ENCODE measurements at regions not wholly inside any gene's neighbourhood (a gene's known extent, or its start where the extent isn't known, plus 50 kb on each side); places are given as distances from the start of the nearest gene placed in this dataset.

GRCh38 chr10:112886463-112886862 is 63.6 kb upstream of the TCF7L2 start:
- no peaks in the 10 kb centered on the region for H3K36me3 Mint-ChIP-seq (ENCODE audit: insufficient read depth, unreplicated experiment)
- H3K27me3 Mint-ChIP-seq (ENCODE audit: unreplicated experiment), result no peaks in the 10 kb centered on the region
- H3K4me1 Mint-ChIP-seq (ENCODE audit: low read depth, unreplicated experiment), result no peaks in the 10 kb centered on the region
- TF ChIP-seq CTCF (IDR thresholded peaks at IDR 0.05; ENCODE audit: unreplicated experiment), result no peak
- CTCF ChIA-PET, result no interaction called here
- intact Hi-C loops (cut with micrococcal nuclease; ENCODE audit: unreplicated experiment), result no loop called here
- no peak overlapping the region for H3K4me3 Mint-ChIP-seq (ENCODE audit: low read depth, unreplicated experiment)
- H3K9me3 Mint-ChIP-seq (ENCODE audit: low read depth, unreplicated experiment), result no peaks in the 10 kb centered on the region
- BruUV-seq (replicated peaks), result no TSS peak
- no peak overlapping the region for H3K27ac Mint-ChIP-seq (ENCODE audit: unreplicated experiment)
- no peak for DNase-seq

GRCh38 chr10:112887968-112888367 is 62.1 kb upstream of the TCF7L2 start:
- Mint-ChIP-seq H3K36me3 (ENCODE audit: insufficient read depth, unreplicated experiment) (no peaks in the 10 kb centered on the region), H3K27ac (ENCODE audit: unreplicated experiment) (no peak overlapping the region), H3K9me3 (ENCODE audit: low read depth, unreplicated experiment) (peaks cover under 1% of the 10 kb centered on the region), H3K27me3 (ENCODE audit: unreplicated experiment) (no peaks in the 10 kb centered on the region), H3K4me1 (ENCODE audit: low read depth, unreplicated experiment) (no peaks in the 10 kb centered on the region), H3K4me3 (ENCODE audit: low read depth, unreplicated experiment) (no peak overlapping the region)
- BruUV-seq (replicated peaks), result no TSS peak
- TF ChIP-seq CTCF (IDR thresholded peaks at IDR 0.05; ENCODE audit: unreplicated experiment), result no peak
- intact Hi-C loops (cut with micrococcal nuclease; ENCODE audit: unreplicated experiment), result no loop called here
- DNase-seq, result no peak
- CTCF ChIA-PET, result no interaction called here

- CTCF ChIA-PET, result no interaction called here
- no peaks in the 10 kb centered on the region for H3K27me3 Mint-ChIP-seq (ENCODE audit: unreplicated experiment)
- no peak for TF ChIP-seq CTCF (IDR thresholded peaks at IDR 0.05; ENCODE audit: unreplicated experiment)
- no peak overlapping the region for H3K4me3 Mint-ChIP-seq (ENCODE audit: low read depth, unreplicated experiment)
- no peak for DNase-seq
- BruUV-seq (replicated peaks), result no TSS peak
- no peaks in the 10 kb centered on the region for H3K36me3 Mint-ChIP-seq (ENCODE audit: insufficient read depth, unreplicated experiment)
- H3K9me3 Mint-ChIP-seq (ENCODE audit: low read depth, unreplicated experiment), result peaks cover 2% of the 10 kb centered on the region
- H3K4me1 Mint-ChIP-seq (ENCODE audit: low read depth, unreplicated experiment), result peaks cover 8% of the 10 kb centered on the region
- intact Hi-C loops (cut with micrococcal nuclease; ENCODE audit: unreplicated experiment), result no loop called here
- H3K27ac Mint-ChIP-seq (ENCODE audit: unreplicated experiment), result no peak overlapping the region
Measured at GRCh38 chr10:112895292-112895691, 54.8 kb upstream of the TCF7L2 start.

GRCh38 chr10:112896273-112896672 is 53.8 kb upstream of the TCF7L2 start:
- DNase-seq, result no peak
- BruUV-seq (replicated peaks), result no TSS peak
- H3K9me3 Mint-ChIP-seq (ENCODE audit: low read depth, unreplicated experiment), result peaks cover 2% of the 10 kb centered on the region
- no peaks in the 10 kb centered on the region for H3K27me3 Mint-ChIP-seq (ENCODE audit: unreplicated experiment)
- H3K4me1 Mint-ChIP-seq (ENCODE audit: low read depth, unreplicated experiment), result peaks cover 9% of the 10 kb centered on the region
- no peak overlapping the region for H3K4me3 Mint-ChIP-seq (ENCODE audit: low read depth, unreplicated experiment)
- intact Hi-C loops (cut with micrococcal nuclease; ENCODE audit: unreplicated experiment), result no loop called here
- CTCF ChIA-PET, result interaction anchor here (0.5 kb wide), 1 partner anchor 243 kb away, joined by 5 read pairs; no protein-coding TSS in a partner anchor
- no peak overlapping the region for H3K27ac Mint-ChIP-seq (ENCODE audit: unreplicated experiment)
- no peak for TF ChIP-seq CTCF (IDR thresholded peaks at IDR 0.05; ENCODE audit: unreplicated experiment)
- no peaks in the 10 kb centered on the region for H3K36me3 Mint-ChIP-seq (ENCODE audit: insufficient read depth, unreplicated experiment)
